ENCODE measurements at regions not wholly inside any gene's neighbourhood (a gene's known extent, or its start where the extent isn't known, plus 50 kb on each side); places are given as distances from the start of the nearest gene placed in this dataset.
"Not testable (repeated sequence)": the region's sequence is repeated elsewhere in the genome, so short reads cannot be mapped to it uniquely, and the experiment has no call there.

DNA sequence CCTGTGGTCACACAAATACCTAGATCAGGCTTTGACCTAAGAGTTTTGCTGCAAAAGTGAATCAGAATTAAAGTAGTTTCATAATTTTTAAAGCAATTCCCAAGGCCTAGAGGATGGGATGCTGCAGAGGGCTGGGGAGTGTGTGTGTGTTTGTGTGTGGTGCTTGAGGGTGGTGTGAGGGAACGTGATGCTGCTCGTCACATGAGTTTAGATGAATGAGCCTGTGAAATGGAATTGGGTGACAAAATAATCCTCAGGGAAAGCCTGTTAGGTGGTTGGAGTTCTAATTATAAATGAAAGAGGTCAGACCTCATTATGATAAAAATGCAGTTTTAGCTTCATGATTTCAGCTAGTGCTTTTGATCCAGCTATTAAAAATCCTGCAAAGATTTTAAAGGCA, 87.5 kb upstream of the TMEM170B start:
- DNase-seq, result no peak

- no peak for DNase-seq
Measured at GRCh38 chr6:11449408-11449807, 88.1 kb upstream of the TMEM170B start.

GRCh38 chr6:11448038-11448437, 89.5 kb upstream of the TMEM170B start:
- no peak for DNase-seq

- no peak for DNase-seq
Measured at GRCh38 chr6:11447265-11447664, 90.3 kb upstream of the TMEM170B start.

- DNase-seq, result no peak
Measured at GRCh38 chr6:11445146-11445545, 92.4 kb upstream of the TMEM170B start.

DNA sequence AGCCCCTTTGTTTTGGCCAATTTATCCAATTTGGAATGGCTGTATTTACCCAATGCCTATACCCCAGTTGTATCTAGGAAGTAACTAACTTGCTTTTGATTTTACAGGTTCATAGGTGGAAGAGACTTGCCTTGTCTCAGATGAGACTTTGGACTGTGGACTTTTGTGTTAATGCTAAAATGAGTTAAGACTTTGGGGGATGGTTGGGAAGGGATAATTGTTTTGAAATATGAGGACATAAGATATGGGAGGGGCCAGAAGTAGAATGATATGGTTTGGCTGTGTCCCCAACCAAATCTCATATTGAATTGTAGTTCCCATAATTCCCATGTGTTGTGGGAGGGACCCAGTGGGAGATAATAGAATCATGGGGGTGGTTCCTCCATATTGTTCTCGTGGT, 94.4 kb upstream of the TMEM170B start:
- not testable (repeated sequence) for DNase-seq

- DNase-seq, result no peak
Measured at GRCh38 chr6:11442495-11442894, 95.1 kb upstream of the TMEM170B start.

DNA sequence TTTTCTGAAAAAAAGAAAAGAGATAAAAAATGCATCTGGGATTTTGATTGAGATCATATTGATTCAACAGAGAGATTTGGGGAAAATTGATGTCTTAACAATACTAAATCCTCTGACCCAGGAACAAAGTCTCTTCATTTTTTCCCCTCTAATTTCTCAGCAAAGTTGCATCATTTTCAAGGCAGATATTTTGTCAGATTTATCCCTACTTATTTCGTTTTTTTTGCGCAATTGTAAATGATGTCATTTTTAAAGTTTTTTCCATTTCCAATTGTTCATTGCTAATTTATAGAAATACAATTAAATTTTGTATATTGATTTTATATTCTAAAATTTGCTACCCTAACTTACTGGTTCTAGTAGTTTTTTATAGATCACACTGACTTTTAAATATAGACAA, 97.7 kb upstream of the TMEM170B start:
- DNase-seq, result no peak

- no peak for DNase-seq
Measured at GRCh38 chr6:11439017-11439420, 98.5 kb upstream of the TMEM170B start.

GRCh38 chr6:11437824-11438459, 99.6 kb upstream of the TMEM170B start:
- DNase-seq, result no peak

DNA sequence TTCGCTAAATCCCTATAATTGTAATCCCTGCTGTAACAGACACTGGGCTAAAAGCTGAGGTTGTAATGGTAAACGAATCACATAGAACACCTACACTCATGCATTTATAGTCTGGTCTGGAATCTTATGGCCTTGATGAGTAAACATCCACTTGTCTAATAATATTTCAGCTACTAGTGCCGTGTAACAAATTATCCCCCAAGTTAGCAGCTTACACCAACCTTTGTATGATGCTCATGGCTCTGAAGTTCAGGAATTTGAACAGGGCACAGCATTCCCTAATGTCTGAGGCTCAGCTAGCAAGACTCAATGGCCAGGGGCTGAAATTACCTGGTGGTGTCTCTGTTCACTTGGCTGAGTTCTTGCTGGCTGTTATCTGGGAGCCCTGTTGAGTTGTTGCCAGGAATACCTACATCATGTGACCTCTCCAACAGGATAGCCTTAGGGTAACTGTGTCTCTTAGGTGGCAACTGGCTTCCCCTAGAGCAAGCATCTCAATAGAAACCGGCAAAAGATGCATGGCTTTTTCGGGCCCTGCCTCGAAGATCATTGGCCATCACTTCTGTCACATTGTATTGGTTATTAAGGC, 100.9 kb upstream of the TMEM170B start:
- no peak for DNase-seq

DNA sequence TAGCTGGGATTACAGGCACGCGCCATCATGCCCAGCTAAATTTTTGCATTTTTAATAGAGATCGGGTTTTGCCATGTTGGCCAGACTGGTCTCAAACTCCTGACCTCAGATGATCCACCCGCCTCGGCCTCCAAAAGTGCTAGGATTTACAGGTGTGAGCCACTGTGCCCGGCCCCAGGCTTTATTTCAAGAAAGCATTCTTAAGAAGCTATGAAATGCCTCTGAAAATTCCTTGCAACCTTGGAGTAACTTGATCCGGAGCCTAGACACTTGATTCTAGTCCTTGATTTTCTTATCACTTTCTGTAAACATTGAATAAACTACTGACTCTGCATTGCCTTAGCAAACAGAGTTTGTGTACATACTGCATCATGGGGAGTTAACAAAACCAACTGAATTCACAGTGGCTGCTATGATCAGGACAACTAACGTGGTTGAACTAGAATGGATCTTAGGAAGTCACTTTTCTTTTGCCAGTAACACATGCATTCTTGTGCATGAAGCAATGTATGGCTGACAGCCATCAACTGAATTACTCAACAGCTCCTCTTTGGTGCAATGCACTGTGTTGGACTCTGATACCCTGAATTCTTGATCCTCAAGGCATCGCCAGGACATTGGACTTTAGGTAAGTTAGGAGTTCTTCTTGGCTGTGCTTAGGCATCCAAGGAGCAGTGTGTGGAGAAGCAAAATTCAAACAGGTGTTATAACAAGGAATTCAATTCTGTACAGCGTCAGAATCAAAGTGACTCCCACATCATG, 102.8 kb upstream of the TMEM170B start:
- peak; percentile 86 for DNase-seq

DNA sequence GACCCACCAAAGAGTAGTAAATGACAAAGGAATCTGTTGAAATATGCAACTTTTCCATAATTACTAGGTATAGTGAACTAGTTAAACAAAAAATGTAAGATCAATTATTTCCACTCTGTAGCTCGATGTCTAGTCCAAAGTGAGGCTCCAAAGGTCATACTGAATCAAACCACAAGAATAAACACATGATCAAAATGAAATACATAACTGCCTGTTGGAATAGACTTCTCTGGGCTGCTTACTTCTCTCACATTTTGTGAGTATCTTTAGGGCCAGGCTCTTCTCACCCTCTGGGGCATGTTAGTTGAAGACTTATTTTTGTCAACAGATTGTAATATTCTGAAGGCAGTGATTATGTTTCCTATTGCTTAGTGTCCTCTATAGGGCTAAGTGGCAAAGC, 103.7 kb upstream of the TMEM170B start:
- DNase-seq, result no peak

DNA sequence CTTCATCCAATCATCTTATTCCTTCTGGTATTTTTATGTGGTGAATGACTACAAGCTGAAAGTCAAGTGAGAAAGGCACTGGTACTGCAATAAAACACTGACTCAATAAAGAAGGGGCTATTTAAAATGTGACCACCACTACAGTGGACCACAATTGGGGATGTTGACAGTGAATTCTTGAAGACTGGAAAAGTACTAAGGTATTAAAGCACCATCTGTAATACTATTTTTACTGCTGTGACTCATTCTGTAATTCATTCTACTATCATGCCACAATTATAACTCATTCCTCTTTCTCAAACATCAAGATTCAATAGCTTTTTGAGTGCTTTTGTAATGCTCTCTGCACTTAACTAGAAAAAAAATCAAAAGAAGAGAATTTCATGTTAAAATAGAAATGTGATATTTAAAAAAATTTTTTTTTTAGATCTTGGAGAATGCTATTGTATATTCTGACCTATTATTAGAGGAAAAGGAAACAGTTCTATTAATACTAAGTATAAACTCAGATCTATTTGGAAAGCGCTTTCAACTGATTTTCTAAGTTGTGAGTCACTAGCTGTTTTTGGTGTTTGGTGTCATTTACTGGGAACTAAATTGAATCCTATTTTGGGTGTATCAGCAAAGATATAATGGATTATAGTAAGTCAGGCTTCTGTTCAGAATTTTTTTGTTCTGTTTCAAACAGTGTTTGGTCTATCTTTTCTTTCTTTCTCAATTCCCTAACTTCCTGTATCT, 104.7 kb upstream of the TMEM170B start:
- peak; percentile 97 for DNase-seq

DNA sequence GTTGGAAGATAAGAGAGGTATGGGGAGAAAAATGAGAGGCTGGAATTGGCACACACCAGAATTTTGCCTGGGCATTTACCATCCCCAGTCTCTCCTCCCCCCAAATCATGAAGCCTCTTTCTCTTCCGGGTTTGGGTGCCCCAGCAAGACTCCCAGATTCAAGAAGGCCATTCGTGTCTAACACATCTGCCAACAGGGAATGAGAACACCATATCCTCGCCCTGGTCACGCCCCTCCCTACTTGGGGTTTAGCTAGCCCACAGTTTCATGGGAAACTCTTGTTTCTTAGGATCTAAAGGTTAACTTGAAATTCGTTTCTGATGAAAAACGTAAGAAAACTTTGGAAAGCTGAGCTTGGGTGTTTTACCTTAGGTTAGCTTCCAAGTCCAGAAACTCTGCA, 105.5 kb upstream of the TMEM170B start:
- DNase-seq, result no peak

- DNase-seq, result no peak
Measured at GRCh38 chr6:11431455-11431937, 106.1 kb upstream of the TMEM170B start.

DNA sequence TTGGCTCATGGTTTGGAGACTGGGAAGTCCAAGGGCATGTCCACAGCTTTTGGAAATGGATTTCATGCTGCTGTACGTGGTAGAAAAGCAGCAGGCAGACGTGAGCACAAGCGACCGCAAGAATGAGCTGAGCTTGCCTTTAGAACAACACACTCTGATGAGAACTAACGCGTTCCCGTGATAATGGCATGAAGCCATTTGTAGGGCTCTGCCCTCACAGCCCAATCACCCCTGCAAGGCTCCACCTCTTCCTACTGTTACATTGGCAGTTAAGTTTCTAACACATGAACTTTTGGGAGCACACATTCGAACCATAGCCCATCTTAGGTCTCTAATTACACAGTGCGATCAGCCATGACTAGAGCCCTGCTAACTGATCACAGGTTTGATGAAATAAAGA, 107.5 kb upstream of the TMEM170B start:
- DNase-seq, result peak; percentile 69

- peak; percentile 81 for DNase-seq
Measured at GRCh38 chr6:11429577-11429976, 108.0 kb upstream of the TMEM170B start.

DNA sequence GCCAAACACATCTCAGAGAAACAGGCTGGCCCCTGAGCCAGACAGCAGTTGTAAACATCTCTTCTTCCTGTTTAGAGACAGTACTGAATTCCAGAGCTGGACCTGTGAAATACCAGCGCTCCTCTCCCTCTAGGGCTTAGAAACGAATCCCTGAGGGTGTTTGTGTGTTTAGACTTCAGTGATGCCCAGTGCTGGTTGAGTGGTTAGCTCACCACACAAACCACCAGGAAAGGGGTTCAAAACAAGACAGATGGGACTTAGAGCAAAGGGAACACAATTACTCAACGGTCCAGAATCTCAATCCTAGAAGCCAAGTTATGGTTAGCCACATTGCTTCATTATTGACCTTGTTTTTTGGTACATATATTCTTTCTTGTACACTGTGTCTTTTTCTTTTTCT, 108.7 kb upstream of the TMEM170B start:
- DNase-seq, result peak; percentile 75

DNA sequence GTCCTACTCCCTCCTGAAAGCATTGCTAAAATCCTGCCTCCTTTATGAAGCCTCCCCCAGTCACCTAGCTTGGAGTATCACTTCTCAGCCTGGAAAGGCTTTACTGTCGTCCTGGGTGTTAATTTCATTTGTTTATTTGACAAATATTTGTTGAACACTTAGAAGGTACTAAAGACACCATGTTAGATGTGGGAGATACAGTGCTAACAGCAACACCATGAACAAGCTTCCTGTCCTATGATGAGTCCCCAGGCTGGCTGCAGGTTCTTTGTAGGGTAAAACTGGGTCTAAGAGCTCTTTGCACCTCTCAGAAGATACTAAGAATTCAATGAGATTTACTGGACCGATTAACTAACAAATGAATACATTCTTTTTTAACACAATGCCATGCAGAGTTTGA, 109.2 kb upstream of the TMEM170B start:
- no peak for DNase-seq

- DNase-seq, result peak; percentile 50
Measured at GRCh38 chr6:11427723-11428245, 109.8 kb upstream of the TMEM170B start.

DNA sequence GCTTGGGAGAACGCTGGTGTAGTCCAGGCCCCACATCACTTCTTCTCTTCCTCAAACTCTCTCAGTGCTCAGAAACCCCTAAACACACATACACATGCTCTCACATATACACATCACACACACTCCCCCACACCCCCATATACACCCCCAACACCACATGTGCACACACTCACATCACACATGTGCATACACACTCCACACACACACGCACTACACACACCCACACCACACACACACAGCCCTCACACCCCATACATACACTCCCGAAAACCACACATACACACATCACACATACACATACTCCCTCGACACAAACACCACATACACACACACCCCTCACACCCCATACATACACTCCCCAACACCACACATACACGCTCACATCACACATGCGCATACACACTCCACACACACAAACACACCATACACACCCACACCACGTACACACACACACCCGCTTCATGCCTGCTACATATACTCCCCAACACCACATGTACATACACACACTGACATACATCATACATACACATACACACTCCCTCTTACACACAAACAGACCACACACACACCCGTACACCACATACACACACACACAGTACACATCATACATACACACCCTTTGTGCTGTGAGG, 110.3 kb upstream of the TMEM170B start:
- no peak for DNase-seq

DNA sequence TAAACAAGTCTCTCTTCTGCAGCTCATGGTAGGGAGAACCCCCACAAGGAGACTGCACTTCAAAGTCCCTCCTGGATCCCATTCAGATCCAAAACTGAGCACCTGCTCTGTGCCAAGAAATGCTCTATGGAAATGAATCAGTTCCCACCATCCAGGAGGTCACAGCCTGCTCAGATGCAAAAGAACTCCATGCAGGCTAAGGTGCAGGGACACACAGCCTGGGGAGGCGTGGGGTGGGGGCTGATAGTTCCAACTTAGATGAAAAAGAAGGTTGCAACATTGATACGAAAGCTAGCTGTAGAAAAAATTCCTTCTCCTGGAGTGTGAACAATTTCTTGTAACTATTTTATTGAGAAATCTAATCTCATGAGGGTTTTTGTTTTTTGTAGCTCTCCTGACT, 111.0 kb upstream of the TMEM170B start:
- no peak for DNase-seq
